Muscle layer of duodenum (tissue), 2 donors: ENCODE measurements at regions not wholly inside any gene's neighbourhood (a gene's known extent, or its start where the extent isn't known, plus 50 kb on each side); places are given as distances from the start of the nearest gene placed in this dataset.

Experiments used
- H3K27ac ChIP-seq: one replicate; pipeline ENCODE4 v1.7.0; 2013; ENCODE audit warnings: mild to moderate bottlenecking, low read length
- H3K27me3 ChIP-seq: one replicate; pipeline ENCODE4 v1.7.0; 2013; ENCODE audit warnings: low read depth, mild to moderate bottlenecking, control low read depth, low read length
- H3K36me3 ChIP-seq, 2 donors: one replicate each; pipeline ENCODE4 v1.7.0; 2013; ENCODE audit warnings: low read length in 2 of 2, control low read depth in 1 of 2, mild to moderate bottlenecking in 1 of 2; ENCODE audit not compliant: insufficient read depth in 2 of 2, control insufficient read depth in 1 of 2
- H3K4me1 ChIP-seq, 2 donors: one replicate each; pipeline ENCODE4 v1.7.0; 2013; ENCODE audit warnings: low read length in 2 of 2, mild to moderate bottlenecking in 2 of 2, control low read depth in 1 of 2, moderate library complexity in 1 of 2; ENCODE audit not compliant: insufficient read depth in 2 of 2, control insufficient read depth in 1 of 2
- H3K4me3 ChIP-seq, 2 donors: one replicate each; pipeline ENCODE4 v1.7.0; 2013; ENCODE audit warnings: low read length in 2 of 2, low read depth in 1 of 2, mild to moderate bottlenecking in 1 of 2
- H3K9me3 ChIP-seq, 2 donors: one replicate each; pipeline ENCODE4 v1.7.0; 2013; ENCODE audit warnings: low read length in 2 of 2, control low read depth in 1 of 2, mild to moderate bottlenecking in 1 of 2; ENCODE audit not compliant: control insufficient read depth in 1 of 2
- donor health status: healthy.

- no peaks in the 10 kb centered on the region for H3K27me3 ChIP-seq
- no peak overlapping the region for H3K27ac ChIP-seq
- no peaks in the 10 kb centered on the region for H3K36me3 ChIP-seq
- no peaks in the 10 kb centered on the region for H3K4me1 ChIP-seq
- H3K4me3 ChIP-seq, result no peak overlapping the region
- H3K9me3 ChIP-seq, result no peaks in the 10 kb centered on the region
Measured at GRCh38 chr9:28628031-28628430, 1054.8 kb upstream of the C9orf72 start.

- H3K4me1 ChIP-seq, result no peaks in the 10 kb centered on the region
- H3K9me3 ChIP-seq, result no peaks in the 10 kb centered on the region
- H3K36me3 ChIP-seq, result no peaks in the 10 kb centered on the region
- H3K27me3 ChIP-seq, result no peaks in the 10 kb centered on the region
- H3K4me3 ChIP-seq, result no peak overlapping the region
- no peak overlapping the region for H3K27ac ChIP-seq
Measured at GRCh38 chr9:28648723-28649122, 1075.4 kb upstream of the C9orf72 start.

- Histone ChIP-seq H3K4me1 (no peaks in the 10 kb centered on the region), H3K9me3 (no peaks in the 10 kb centered on the region), H3K4me3 (no peak overlapping the region), H3K36me3 (no peaks in the 10 kb centered on the region), H3K27ac (no peak overlapping the region), H3K27me3 (no peaks in the 10 kb centered on the region)
Measured at GRCh38 chr9:28650327-28650726, 1077.0 kb upstream of the C9orf72 start.

- no peak overlapping the region for H3K4me3 ChIP-seq
- no peaks in the 10 kb centered on the region for H3K36me3 ChIP-seq
- H3K27me3 ChIP-seq, result no peaks in the 10 kb centered on the region
- H3K4me1 ChIP-seq, result no peaks in the 10 kb centered on the region
- H3K27ac ChIP-seq, result no peak overlapping the region
- H3K9me3 ChIP-seq, result no peaks in the 10 kb centered on the region
Measured at GRCh38 chr9:28651050-28651722, 1077.9 kb upstream of the C9orf72 start.

- Histone ChIP-seq H3K9me3 (no peaks in the 10 kb centered on the region), H3K27ac (no peak overlapping the region), H3K27me3 (no peaks in the 10 kb centered on the region), H3K36me3 (no peaks in the 10 kb centered on the region), H3K4me1 (no peaks in the 10 kb centered on the region), H3K4me3 (no peak overlapping the region)
Measured at GRCh38 chr9:28653216-28653615, 1079.9 kb upstream of the C9orf72 start.

GRCh38 chr9:28656727-28657126 lies 1083.4 kb upstream of the C9orf72 start:
- no peak overlapping the region for H3K27ac ChIP-seq
- no peaks in the 10 kb centered on the region for H3K27me3 ChIP-seq
- H3K4me1 ChIP-seq, result no peaks in the 10 kb centered on the region
- H3K9me3 ChIP-seq, result no peaks in the 10 kb centered on the region
- no peak overlapping the region for H3K4me3 ChIP-seq
- no peaks in the 10 kb centered on the region for H3K36me3 ChIP-seq

GRCh38 chr9:28661853-28662252 lies 1088.6 kb upstream of the C9orf72 start:
- Histone ChIP-seq H3K4me3 (no peak overlapping the region), H3K4me1 (no peaks in the 10 kb centered on the region), H3K36me3 (no peaks in the 10 kb centered on the region), H3K27ac (no peak overlapping the region), H3K9me3 (no peaks in the 10 kb centered on the region), H3K27me3 (no peaks in the 10 kb centered on the region)

GRCh38 chr9:28662675-28663074 lies 1089.4 kb upstream of the C9orf72 start:
- no peaks in the 10 kb centered on the region for H3K4me1 ChIP-seq
- no peaks in the 10 kb centered on the region for H3K9me3 ChIP-seq
- H3K27ac ChIP-seq, result no peak overlapping the region
- no peaks in the 10 kb centered on the region for H3K27me3 ChIP-seq
- H3K4me3 ChIP-seq, result no peak overlapping the region
- H3K36me3 ChIP-seq, result no peaks in the 10 kb centered on the region

- H3K4me1 ChIP-seq, result no peaks in the 10 kb centered on the region
- no peaks in the 10 kb centered on the region for H3K36me3 ChIP-seq
- no peak overlapping the region for H3K4me3 ChIP-seq
- no peak overlapping the region for H3K27ac ChIP-seq
- no peaks in the 10 kb centered on the region for H3K27me3 ChIP-seq
- H3K9me3 ChIP-seq, result no peaks in the 10 kb centered on the region
Measured at GRCh38 chr9:28668158-28668557, 1094.9 kb upstream of the C9orf72 start.

GRCh38 chr9:28671000-28671399 lies 1097.7 kb upstream of the C9orf72 start:
- Histone ChIP-seq H3K4me1 (no peaks in the 10 kb centered on the region), H3K36me3 (no peaks in the 10 kb centered on the region), H3K9me3 (no peaks in the 10 kb centered on the region), H3K27me3 (no peaks in the 10 kb centered on the region), H3K4me3 (no peak overlapping the region), H3K27ac (no peak overlapping the region)

GRCh38 chr9:28678097-28678496 lies 1104.8 kb upstream of the C9orf72 start:
- Histone ChIP-seq H3K4me1 (no peaks in the 10 kb centered on the region), H3K27ac (no peak overlapping the region), H3K4me3 (no peak overlapping the region), H3K9me3 (no peaks in the 10 kb centered on the region), H3K36me3 (no peaks in the 10 kb centered on the region), H3K27me3 (no peaks in the 10 kb centered on the region)

GRCh38 chr9:28688172-28688571 lies 1114.9 kb upstream of the C9orf72 start:
- Histone ChIP-seq H3K4me3 (no peak overlapping the region), H3K27me3 (no peaks in the 10 kb centered on the region), H3K27ac (no peak overlapping the region), H3K36me3 (no peaks in the 10 kb centered on the region), H3K4me1 (peaks cover 0 to 8% of the 10 kb centered on the region in 2 donors), H3K9me3 (peaks cover 0 to 2% of the 10 kb centered on the region in 2 donors)
